HG03457 (cell line): ENCODE measurements at regions not wholly inside any gene's neighbourhood (a gene's known extent, or its start where the extent isn't known, plus 50 kb on each side); places are given as distances from the start of the nearest gene placed in this dataset.
"Not testable (repeated sequence)": the region's sequence is repeated elsewhere in the genome, so short reads cannot be mapped to it uniquely, and the experiment has no call there.

ENCODE experiments used
- ATAC-seq: cut with Tn5 transposase; IDR thresholded peaks from one replicate; pipeline ENCODE4 v1.9.1; 2021; ENCODE audit warnings: moderate number of reproducible peaks; ENCODE audit not compliant: unreplicated experiment

DNA sequence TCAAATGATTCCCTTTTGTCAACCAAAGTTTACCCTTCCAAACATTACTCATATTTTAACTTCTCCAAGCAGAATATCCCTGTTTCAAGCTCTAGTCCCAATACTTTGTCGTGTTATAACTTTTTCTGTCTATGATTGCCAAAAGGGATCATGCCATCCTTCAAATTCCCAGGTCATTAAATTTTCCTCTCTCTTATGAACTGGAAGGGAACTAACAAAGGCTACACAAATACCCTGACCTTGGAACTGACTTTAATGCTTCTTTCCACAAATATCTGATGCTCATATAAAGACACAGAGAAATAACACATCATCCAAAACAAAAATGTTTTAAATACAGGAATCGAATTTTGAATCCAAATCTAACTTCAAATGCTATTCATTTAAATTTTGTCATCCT, 1352.7 kb downstream of the CDH11 start:
- no peak for ATAC-seq

DNA sequence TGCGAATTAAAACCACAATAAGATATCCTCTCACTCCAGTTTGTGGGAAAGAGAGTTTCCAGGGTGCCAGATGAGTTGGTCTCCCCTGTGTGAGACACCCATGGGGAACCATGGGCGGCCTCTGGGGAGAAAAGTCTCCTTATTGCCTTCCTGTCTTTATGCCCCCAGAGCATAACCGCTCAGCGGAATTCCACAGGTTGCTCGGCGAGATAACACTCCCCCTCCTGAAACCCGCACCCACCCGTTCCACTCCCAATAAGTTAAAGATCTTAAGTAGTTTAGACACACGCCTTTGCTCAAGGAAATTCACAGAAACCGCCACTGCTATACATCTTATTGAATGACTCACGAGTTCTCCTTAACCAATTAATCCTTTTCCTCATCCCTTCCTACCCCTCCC, 1361.6 kb downstream of the CDH11 start:
- ATAC-seq, result not testable (repeated sequence)

DNA sequence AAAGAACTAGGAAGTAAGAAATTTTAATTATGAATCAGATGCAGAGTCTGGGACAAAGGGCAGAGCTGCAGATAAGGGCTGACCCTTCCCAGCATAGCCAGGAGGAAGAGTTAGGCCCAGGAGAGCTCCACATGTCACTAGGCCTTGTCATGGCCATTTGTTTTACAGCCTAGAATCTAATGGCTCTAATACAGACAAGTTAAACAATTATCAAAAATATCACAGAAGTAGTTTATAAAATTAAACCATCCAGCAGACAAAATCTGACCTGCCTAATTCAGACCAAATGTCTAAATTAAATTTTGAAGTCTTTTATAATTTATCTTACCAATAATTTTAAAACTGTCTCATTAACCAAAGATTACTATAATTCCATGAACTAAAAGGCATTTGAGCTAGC, 1369.5 kb downstream of the CDH11 start:
- no peak for ATAC-seq

DNA sequence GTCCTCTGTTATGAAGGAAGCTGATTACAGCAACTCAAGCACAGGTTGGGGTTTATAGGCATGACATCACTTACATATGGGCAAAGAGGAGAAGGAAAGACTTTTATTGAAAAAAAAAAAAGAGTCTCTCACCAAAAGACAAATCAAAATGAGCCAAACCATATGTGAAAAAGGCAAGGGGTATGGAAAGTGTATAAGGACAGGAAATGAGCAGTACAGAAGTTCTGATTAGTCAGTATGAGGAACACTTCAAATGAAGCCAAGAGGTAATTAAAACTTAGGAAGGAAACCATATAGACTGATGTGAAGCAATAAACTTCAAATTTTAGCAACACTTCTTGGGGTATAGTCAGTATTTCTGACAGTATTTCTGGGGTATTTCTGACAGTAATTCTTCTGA, 1372.6 kb downstream of the CDH11 start:
- no peak for ATAC-seq

DNA sequence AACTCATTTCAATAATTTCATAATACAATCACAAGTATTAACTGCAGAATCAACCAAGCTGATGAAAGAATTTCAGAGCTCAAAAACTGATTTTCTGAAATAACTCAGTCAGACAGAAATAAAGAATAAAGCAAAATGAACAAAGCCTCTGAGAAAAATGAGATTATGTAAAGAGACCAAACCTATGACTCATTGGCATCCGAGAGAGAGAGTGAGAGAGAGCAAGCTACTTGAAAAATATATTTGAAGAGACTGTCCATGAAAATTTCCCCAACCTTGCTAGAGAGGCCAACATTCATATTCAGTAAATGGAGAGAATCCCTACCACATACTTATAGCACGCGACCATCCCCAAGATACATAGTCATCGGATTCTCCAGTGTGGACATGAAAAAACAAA, 1376.4 kb downstream of the CDH11 start:
- no peak for ATAC-seq

DNA sequence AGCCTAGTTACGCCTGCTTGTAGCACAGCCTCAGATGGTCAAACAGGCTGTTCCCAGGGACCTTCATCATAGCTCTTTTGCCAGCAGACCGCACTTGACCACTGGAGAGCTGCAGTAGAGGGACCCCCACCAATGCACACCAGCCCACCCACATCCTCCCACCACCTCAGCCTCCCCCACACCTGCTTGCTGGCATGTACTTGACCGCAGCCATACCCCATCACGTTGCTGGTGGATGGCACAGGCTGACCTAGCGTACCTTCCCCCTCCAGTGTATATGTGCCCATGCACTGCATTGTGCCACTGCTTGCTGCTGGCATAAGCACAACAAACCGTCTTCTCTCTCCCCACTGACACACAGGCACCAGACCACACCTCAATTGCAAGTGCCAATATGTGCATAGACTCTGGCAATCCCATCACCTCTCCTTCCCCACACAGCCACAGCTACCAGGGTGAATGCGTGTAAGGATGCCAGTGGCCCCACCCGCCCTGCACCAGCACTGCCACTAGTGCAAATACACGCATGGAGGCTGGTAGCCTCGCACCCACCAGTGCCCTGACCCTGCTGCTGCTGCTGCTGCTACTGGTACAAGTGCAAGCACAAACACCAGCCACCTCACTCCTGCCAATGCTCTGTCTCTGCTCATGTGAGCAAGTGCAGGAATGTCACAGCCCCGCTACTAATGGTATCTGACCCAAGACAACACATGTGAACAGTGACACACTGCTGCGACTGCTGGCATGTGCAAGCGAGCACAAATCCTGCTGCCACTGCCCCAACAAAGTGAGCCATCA, 1377.6 kb downstream of the CDH11 start:
- ATAC-seq, result no peak

DNA sequence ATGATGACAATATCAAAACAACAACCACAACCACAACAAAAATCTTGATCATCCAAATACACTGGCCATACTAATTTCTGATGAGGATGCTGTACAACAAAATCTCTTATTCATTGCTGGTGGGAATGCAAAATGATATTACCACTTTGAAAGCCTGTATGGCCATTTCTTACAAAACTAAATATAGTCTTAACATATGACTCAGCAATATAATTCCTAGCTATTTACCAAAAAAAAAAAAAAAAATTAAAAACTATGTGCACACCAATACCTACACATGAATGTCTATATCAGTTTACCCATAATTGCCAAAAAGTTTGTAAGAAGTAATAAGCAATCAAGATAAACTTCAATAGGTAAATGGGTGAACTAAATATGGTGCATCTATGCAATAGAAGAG, 1379.7 kb downstream of the CDH11 start:
- no peak for ATAC-seq

DNA sequence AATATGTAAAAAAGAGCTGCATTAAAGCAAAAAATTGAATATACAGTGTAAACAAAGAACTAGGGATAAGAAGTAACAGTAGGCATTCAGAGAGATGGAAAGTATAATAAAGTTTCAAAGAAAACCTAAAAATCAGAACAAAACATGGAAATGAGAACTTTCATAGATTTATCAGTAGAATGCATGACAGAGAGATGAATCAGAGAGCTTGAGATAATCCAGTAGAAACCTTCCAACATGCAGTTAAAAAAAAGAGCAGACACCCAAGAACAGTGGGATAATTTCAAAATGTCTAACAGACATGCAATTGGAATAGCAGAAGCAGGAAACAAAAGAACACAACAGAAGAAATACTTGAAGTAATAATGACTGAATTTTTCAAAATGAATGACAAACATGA, 1384.2 kb downstream of the CDH11 start:
- no peak for ATAC-seq

DNA sequence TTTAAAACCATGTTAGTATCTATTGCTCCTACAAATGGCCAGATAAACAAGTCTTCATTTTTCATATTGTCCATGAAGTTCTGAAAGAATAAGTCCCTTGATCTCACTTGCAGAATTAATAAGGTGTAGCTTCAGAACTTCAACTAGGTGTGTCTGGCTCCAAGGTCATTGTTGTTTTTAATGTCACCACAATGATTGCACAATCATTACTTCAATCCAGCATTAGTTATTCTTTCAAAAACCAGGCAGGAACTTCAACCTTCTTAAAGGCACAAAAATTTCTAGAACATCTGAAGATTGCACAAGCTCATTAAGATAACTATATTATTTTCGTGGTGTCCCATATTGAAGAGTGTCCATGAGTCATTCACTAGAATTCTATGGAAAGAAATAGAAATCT, 1386.4 kb downstream of the CDH11 start:
- ATAC-seq, result no peak

DNA sequence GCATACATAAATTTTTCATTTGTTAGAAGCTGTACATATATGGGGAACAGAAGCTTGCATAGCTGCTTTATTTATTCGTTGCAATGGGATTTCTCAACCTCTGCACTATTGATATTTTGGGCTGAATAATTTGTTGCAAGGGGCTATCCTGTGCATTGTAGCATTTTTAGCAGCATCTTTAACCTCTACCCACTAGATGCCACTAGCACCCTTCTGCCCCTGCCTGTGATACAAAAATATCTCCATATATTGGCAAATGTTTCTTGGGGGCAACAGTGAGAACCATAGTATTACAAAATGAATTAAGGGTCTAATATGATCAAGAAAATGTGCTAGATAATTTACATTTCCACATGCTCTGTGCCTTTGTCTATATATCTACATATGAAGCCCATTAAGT, 1401.0 kb downstream of the CDH11 start:
- ATAC-seq, result no peak

DNA sequence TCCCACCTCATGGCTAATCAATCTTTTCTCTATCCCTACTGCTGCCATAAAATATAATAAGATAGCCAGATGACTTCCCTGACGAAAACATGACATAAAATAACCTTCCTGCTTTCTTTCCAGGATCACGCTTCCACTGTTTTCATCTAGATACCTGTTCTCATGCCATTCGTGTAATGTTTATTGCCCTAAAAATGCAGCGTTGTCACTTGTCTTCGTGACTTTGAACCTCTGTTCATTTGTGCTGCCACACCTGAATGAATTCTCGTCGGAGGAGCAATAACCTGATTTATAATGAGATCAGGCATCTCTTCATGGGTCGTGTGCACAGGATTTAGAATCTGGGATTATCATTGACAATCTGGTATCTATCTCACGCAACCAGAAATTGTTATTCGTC, 1401.9 kb downstream of the CDH11 start:
- no peak for ATAC-seq

DNA sequence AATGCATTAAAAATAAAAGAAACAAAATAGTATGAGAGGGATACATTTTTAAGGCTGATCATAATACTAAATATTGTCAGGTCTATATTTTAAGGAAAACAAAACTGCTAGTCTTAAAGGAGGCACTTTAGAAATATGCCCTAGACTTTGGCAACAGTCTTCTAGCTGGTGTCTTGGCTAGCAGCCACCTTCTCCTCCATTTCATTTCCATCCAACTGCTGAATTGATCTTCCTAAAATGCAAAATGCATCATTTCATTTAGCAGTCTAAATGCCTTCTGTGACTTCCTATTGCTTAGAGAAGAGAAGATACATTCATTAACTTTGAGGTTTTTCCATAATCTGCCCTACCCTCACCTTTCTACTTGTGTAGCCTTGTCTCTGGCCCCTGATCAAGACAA, 1404.1 kb downstream of the CDH11 start:
- no peak for ATAC-seq

DNA sequence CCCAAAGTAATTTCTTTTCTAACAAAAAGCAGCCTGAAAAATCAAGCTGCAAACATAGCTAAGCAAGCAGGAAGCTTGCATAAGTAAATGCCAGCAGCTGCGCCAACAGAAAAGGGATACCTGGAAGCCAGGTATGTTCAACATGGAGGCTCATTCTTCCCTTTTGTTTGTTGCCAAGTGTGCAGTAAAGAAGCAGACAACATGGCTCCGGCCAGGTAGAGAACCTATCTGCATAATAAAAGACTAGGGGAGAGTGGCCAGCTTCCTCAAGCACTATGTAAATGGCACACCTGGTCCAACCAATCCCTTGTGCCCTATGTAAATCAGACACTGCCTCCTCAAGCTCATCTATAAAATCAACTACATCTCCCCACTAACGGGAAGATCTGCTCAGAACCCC, 1407.0 kb downstream of the CDH11 start:
- no peak for ATAC-seq

DNA sequence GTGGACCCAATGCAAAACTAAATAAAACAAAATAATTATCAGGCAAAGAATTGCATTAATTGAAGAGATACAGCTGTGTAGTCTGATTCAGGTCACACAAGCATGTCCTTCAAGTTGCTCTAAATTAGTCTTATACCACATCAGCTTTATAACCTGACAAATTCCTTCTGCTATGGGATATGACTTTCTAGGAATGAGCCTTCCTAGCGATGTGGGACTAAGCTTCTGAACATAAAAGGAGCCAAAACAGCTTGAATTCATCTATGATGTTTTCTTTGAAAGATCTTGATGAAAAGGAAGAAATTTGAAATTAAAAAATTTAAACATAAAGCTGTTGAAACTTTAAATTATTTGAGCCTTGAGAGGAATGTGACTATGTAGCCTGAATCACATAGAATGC, 1409.1 kb downstream of the CDH11 start:
- no peak for ATAC-seq

DNA sequence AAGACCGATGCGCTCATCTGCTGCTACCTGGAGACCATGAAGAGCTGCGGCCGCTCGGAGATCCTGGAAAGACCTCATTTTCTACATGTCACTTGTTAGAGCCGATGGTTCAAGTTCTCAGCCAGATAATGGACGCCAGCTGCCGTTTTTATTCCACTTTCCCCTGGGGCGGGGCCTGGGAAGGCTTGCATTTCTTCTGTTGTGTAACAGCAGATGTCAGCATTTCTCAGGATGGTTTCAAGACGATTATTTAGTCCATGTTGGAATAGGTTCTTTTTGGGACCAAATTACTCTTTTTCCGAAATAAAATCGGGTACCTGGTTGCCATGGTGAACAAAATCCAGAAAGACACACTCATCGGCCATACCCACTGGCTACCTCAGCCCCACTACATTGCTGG, 1418.3 kb downstream of the CDH11 start:
- ATAC-seq, result no peak

DNA sequence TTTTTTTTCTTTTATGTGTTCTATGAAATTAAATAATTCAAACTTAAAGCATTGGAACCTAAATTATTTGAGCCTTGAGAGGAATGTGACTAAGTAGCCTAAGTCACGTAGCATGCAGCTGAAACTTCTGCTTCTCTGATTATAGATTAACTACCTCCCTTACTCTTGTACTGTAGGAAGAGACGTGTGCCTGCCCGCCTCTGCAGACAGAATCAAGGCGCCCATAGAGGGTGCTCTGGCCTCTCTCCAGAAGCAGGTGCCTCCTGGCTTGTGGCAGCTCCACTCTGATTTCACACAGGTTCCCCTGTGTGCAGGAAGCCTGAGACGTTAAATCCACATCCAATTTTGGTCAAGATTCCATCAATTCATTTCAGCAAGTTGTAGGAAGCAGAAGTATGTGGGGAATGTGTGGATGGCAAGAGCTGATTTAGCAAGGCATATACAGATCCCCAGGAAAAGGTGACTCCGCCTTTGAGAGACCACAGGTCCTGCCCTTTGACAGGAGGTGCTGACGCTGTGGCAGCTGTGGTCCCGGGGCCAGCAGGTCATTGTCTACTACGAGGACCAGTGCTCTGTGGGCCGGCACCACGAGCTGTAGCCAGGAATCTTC, 1418.8 kb downstream of the CDH11 start:
- no peak for ATAC-seq

DNA sequence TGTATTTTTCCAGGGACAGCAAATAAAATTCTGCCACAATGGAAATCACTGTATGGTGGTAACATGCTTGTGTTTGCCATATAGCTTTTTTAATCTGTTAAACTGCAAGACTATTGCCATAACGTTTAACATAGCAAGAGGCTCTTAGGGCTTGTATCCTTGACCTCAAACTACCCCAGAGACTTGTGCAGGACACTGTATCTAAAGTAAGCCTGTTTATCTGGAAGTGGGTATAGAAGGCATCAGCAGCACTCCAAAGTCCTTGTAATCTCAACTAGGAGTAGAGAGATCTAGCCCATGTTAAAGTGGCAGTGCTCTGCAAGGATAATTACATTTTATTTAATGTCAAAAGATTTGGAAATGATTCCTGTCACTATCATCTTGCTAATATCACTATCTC, 1424.1 kb downstream of the CDH11 start:
- ATAC-seq, result no peak

DNA sequence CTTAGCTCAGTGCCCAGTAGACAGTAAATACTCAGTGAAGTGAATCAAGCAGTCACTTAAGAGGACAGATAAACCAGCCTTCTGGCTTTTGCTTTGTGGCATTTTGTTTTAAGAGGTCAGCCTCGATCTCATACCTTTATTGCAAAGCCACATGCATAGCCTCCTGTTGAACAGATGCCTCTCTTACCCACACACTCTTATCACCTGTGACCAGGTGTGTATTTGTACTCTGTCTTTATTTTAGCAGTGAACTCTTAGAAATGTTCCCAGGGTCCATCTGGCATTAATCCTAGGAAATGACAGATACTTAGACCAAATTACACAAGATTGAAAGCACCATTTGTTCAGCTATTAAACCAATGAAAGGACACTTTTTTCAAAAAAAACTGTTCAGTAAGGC, 1426.5 kb downstream of the CDH11 start:
- no peak for ATAC-seq

DNA sequence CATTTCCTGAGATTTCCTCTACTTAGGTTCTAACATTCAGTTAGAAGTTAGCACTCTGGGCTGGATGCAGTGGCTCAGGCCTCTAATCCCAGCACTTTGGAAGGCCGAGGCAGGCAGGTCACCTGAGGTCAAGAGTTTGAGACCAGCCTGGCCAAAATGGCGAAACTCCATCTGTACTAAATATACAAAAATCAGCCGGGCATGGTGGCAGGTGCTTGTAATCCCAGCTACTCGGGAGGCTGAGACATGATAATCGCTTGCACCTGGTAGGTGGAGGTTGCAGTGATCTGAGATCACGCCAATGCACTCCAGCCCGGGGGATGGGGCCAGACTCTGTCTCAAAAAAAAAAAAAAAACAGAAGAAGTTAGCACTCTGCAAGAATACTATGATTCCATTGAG, 1430.9 kb downstream of the CDH11 start:
- ATAC-seq, result no peak

DNA sequence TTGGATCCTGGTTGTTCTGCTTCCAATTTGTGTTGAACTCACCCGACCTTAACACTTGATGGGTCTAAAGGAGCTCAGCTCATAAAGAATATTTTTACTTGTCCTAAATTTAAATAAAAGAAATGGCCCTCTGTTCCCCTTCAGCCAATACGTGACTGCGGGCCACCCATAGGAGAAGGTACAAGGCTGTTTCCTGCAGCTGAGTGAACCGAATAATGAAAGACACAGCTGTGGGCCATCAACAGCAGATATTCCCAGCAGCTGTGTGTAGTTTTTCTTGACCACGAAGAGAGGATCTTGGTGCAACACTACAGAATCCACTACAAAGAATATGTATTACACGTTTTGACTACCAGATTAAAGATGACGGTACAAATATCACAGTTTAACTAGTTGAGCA, 1431.6 kb downstream of the CDH11 start:
- no peak for ATAC-seq

DNA sequence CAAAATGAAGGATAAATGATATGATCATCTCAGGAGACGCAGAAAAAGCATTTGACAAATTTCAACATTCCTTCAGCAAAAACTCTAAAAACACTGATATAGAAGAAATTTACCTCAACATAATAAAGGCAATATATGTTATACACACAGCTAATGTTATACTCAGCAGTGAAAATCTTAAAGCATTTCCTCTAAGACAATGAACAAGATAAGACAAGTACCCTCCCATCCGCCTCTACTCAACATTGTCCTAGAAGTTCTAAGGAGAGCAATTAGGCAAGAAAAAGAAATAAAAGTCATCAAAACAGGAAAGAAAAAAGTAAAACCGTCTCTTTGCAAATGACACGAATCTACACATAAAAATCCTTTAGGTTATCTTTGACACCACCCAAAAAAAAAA, 1432.8 kb downstream of the CDH11 start:
- ATAC-seq, result no peak

DNA sequence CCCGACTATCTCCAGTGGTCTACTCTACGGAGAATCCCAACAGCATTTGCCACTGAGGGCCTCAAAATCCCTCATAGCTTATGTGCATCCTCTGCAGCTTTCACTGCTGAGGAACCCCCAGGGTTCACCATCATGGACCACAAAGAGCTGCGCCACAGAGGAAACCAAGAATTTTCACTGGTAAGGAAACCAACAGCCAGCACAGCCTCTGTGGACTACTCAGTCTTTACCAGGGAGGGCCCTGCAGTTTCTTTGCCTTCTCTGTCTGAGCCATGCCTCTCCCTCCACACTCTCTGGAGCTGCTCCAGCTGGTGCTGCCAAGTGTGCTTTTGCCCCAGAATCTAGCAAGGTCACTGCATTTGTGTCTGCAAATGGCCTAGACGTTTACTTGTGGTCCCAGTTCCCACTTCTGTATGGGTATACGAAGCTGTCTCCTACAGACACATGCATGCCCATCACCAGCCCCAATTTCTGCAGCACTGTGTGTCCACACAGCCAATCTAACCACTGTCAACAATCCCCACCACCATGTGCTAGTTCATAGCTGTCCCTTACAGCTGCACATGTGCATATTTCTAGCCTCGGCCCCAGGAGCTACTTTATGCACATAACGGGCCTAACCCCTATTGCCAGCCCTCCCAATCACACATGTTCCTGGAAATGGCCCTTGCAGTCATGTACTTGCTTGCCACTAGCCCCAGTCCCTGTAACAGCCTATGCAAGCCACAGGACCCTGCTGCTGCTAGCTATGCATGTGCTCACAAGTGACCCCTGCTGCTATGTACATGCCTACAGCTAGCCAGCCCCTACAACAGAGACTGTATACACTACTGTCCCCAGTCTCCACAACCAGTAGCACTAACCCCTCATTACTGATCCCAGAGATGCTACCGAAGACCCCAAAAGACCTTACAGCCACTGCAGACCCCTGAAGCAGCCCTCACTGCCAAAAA, 1437.4 kb downstream of the CDH11 start:
- no peak for ATAC-seq
